Fibroblast of skin of abdomen (primary cell): ENCODE measurements at regions not wholly inside any gene's neighbourhood (a gene's known extent, or its start where the extent isn't known, plus 50 kb on each side); places are given as distances from the start of the nearest gene placed in this dataset.
"Not testable (repeated sequence)": the region's sequence is repeated elsewhere in the genome, so short reads cannot be mapped to it uniquely, and the experiment has no call there.

Source experiments
- DNase-seq: peaks from one replicate; pipeline ENCODE4 v3.0.0-alpha.2; 2013

GRCh38 chr20:51305316-51306052 lies 237.0 kb downstream of the NFATC2 start:
- DNase-seq, result no peak

GRCh38 chr20:51303731-51304670 lies 238.5 kb downstream of the NFATC2 start:
- DNase-seq, result no peak

GRCh38 chr20:51301026-51301425 lies 241.5 kb downstream of the NFATC2 start:
- DNase-seq, result no peak

DNA sequence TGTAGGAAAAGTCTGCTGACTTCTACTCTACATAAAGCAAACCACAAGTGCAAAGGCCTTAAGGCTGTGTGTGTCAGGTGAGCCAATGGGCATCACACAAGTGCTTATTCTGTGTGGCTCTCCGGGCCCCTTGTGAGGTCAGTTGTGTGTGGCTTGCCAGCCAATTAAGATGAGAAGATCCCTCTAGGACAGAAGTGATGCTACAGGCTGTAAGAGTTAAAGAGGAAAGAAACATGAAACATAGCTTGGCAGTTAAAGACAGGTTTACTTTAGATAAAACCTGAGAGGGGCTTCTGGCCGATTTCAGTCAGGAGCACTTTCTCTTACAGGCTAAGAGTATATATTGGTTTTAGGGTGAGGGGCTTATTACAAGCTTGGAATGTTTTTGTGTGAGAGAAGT lies 242.4 kb downstream of the NFATC2 start:
- no peak for DNase-seq

- no peak for DNase-seq
These were observed 243.1 kb downstream of the NFATC2 start for GRCh38 chr20:51299413-51299812.

GRCh38 chr20:51298141-51298749 lies 244.3 kb downstream of the NFATC2 start:
- no peak for DNase-seq

- no peak for DNase-seq
These were observed 254.7 kb downstream of the NFATC2 start for GRCh38 chr20:51287628-51288413.

DNA sequence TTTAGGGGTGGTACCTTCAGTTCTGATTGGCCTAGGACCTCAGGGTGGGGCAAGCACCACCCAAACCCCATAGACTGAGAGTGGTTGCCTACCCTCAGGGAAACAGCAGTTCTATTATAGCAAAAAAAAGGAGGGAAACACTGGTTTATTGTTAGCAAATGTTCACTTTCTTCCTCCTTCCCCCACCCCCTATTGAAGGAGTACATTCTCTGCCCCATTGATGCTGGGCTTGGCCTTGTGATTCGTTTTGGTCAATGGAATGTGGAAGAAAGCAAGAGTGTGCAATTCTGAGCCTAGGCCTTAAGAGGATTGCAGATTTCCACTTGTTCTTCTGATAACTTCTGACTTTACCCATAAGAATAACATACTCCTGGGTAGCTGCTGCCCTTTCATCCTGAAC lies 255.8 kb downstream of the NFATC2 start:
- DNase-seq, result no peak

DNA sequence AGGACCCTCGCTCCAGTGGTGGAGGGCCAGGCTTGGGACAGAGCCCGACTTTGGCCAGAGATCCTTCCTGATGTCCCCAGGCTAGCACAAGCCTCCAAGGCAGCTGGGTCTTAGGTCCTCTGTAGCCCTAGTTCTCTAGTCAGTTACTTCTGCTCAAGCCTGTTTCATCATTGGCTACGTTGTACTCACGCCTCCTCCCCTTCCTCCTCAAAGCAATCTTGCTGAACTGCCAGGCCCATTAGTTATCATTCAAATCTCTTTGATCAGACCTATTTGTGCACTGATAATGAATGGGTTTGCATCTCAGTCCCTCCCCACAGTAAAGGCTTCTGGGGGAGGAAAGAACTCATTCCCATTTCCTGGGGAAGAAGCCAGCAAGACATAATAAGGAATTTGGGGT lies 256.8 kb downstream of the NFATC2 start:
- DNase-seq, result no peak

- no peak for DNase-seq
These were observed 257.6 kb downstream of the NFATC2 start for GRCh38 chr20:51284871-51285270.

DNA sequence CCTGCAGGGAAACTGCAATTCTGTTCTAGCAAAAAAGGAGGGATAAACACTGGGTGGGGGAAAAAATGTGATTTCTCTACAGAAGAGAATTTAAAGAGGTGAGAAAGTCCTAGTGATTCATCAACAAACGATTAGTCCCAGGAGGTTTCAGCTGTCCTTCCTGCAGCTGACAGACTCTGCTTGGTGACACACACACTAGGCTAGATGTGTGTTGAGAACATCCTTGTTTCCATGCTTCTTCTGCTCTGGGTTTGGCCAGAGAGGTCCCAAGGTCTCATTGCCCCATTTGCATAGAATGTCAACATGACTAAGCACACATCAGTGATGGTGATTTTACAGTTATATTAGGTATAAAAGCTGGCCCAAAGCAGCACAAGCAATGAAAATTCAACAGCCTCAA lies 258.3 kb downstream of the NFATC2 start:
- no peak for DNase-seq

- DNase-seq, result no peak
These were observed 258.6 kb upstream of the KCNG1 start for GRCh38 chr20:51281521-51281920.

- DNase-seq, result no peak
These were observed 257.1 kb upstream of the KCNG1 start for GRCh38 chr20:51280047-51280446.

- DNase-seq, result no peak
These were observed 255.1 kb upstream of the KCNG1 start for GRCh38 chr20:51277961-51278360.

DNA sequence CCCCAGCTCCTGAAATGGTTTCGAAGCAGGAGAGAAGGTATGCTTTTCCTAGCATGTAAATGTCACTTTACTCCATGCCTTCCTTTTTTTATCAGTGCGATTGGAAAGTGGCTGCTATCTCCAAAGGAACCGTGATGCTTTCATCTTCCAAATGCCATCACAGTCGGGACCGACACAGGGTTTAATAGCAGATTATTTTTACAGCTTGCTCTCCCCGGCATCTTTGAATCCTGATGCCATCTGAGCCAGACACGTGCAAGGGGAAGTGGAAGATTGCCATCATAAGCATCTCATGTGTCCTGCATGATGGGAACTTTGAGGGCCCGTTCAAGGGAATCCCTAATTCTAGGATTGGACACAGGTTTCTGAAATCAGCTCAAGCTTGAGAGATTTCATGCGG lies 253.4 kb upstream of the KCNG1 start:
- no peak for DNase-seq

GRCh38 chr20:51275826-51276225 lies 252.9 kb upstream of the KCNG1 start:
- peak; percentile 69 for DNase-seq

- DNase-seq, result no peak
These were observed 252.3 kb upstream of the KCNG1 start for GRCh38 chr20:51275181-51275580.

GRCh38 chr20:51272401-51272800 lies 249.5 kb upstream of the KCNG1 start:
- DNase-seq, result peak; percentile 66

DNA sequence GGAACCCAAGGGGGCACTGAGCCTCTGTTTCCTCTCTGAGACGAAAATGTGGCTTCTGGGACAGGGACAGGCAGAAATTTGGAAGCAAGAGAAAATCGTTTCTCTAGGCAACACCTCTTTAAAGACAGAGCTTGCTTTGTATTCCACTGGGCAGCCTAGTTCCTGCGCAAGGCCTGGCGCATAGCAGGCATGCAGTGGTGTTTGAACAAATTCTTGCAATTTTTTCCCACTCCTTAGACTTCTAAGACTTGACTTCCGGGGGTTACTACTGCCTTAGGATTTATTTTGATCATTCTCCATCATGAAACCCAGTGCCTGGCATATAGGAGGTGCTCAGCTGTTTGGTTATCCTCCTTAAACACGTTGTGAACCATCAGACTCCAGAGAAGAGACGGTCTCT lies 249.0 kb upstream of the KCNG1 start:
- DNase-seq, result no peak

- not testable (repeated sequence) for DNase-seq
These were observed 248.4 kb upstream of the KCNG1 start for GRCh38 chr20:51271289-51271688.

GRCh38 chr20:51269671-51270070 lies 246.8 kb upstream of the KCNG1 start:
- DNase-seq, result no peak

- DNase-seq, result no peak
These were observed 244.8 kb upstream of the KCNG1 start for GRCh38 chr20:51267679-51268078.

DNA sequence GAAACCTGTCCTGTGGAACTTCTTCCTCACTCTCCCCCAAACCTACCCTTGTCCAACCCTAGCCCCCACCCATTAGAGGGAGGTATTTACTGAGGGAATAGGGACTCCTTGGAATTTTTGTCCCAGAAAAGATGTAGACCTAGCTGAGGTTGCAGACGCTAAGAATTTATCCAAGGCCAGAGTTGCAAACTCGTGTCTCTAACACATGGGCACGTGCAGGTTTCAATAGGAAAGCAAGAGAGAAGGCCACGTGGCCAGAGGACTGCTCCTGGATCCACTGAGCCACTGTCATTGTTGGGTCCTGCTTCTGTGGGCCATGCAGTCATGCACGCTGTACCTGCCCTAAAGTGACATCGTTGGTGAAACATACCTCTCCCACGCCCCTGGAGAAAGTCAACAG lies 243.4 kb upstream of the KCNG1 start:
- DNase-seq, result no peak
